Cardiac muscle cell (in vitro differentiated cells and primary cell): ENCODE measurements at regions not wholly inside any gene's neighbourhood (a gene's known extent, or its start where the extent isn't known, plus 50 kb on each side); places are given as distances from the start of the nearest gene placed in this dataset.

ENCODE experiments used
- DNase-seq, 2 donors: peaks; one replicate each; pipeline versions ENCODE4 v3.0.0 to v3.0.0-alpha.2; 2010 to 2017; ENCODE audit warnings: low read depth in 1 of 2, low spot score in 1 of 2
- H3K27ac ChIP-seq: fragments of 200-600 bp; sonication (generic); 2 replicates; pipeline ENCODE4 v1.5.1; 2016
- H3K27me3 ChIP-seq: fragments of 200-600 bp; sonication (generic); 2 replicates; pipeline ENCODE4 v1.6.0; 2016; ENCODE audit warnings: control low read depth
- H3K36me3 ChIP-seq: fragments of 200-600 bp; sonication (generic); 2 replicates; pipeline ENCODE4 v1.5.1; 2016; ENCODE audit warnings: control low read depth
- H3K4me1 ChIP-seq: fragments of 200-600 bp; sonication (generic); 2 replicates; pipeline ENCODE4 v1.8.1; 2017; ENCODE audit warnings: low read depth, mild to moderate bottlenecking, mixed run types
- H3K4me3 ChIP-seq: fragments of 200-600 bp; sonication (generic); 2 replicates; pipeline ENCODE4 v1.5.1; 2016; ENCODE audit warnings: mild to moderate bottlenecking
- H3K9me3 ChIP-seq: fragments of 200-600 bp; sonication (generic); 2 replicates; pipeline ENCODE4 v1.5.1; 2017; ENCODE audit warnings: low read depth, mild to moderate bottlenecking, control low read depth
- CTCF ChIP-seq: IDR thresholded peaks from 2 replicates; pipeline ENCODE4 v1.5.1; 2012; ENCODE audit warnings: low read depth, mild to moderate bottlenecking, low read length

GRCh38 chr4:10278071-10278470 lies 161.5 kb upstream of the WDR1 start:
- no peak for DNase-seq
- H3K36me3 ChIP-seq: no peaks in the 10 kb centered on the region
- no peak for TF ChIP-seq CTCF
- H3K27me3 ChIP-seq: no peaks in the 10 kb centered on the region
- no peak overlapping the region for H3K27ac ChIP-seq
- no peaks in the 10 kb centered on the region for H3K4me1 ChIP-seq
- H3K9me3 ChIP-seq: no peaks in the 10 kb centered on the region
- no peak overlapping the region for H3K4me3 ChIP-seq

- H3K4me3 ChIP-seq: no peak overlapping the region
- H3K27ac ChIP-seq: no peak overlapping the region
- no peaks in the 10 kb centered on the region for H3K9me3 ChIP-seq
- H3K4me1 ChIP-seq: no peaks in the 10 kb centered on the region
- TF ChIP-seq CTCF: no peak
- no peaks in the 10 kb centered on the region for H3K27me3 ChIP-seq
- DNase-seq: no peak
- no peaks in the 10 kb centered on the region for H3K36me3 ChIP-seq
Observed at GRCh38 chr4:10276152-10276551, 159.6 kb upstream of the WDR1 start.

- no peaks in the 10 kb centered on the region for H3K9me3 ChIP-seq
- H3K27me3 ChIP-seq: no peaks in the 10 kb centered on the region
- H3K27ac ChIP-seq: no peak overlapping the region
- H3K36me3 ChIP-seq: no peaks in the 10 kb centered on the region
- no peaks in the 10 kb centered on the region for H3K4me1 ChIP-seq
- DNase-seq: no peak
- H3K4me3 ChIP-seq: no peak overlapping the region
- no peak for TF ChIP-seq CTCF
Observed at GRCh38 chr4:10275696-10276095, 159.1 kb upstream of the WDR1 start.

GRCh38 chr4:10273030-10273429 lies 156.4 kb upstream of the WDR1 start:
- no peak for TF ChIP-seq CTCF

GRCh38 chr4:10272511-10272910 lies 155.9 kb upstream of the WDR1 start:
- Histone ChIP-seq H3K9me3 (no peaks in the 10 kb centered on the region), H3K4me3 (no peak overlapping the region), H3K27me3 (no peaks in the 10 kb centered on the region), H3K27ac (no peak overlapping the region), H3K4me1 (no peaks in the 10 kb centered on the region), H3K36me3 (no peaks in the 10 kb centered on the region)
- peak in 1 of 2 donors; percentile 5 for DNase-seq
- TF ChIP-seq CTCF: no peak

More at GRCh38 chr4:10273030-10273429, 156.4 kb upstream of the WDR1 start:
- peak in 1 of 2 donors; percentile 78 for DNase-seq
- no peak overlapping the region for H3K4me3 ChIP-seq
- H3K4me1 ChIP-seq: no peaks in the 10 kb centered on the region
- no peaks in the 10 kb centered on the region for H3K9me3 ChIP-seq
- no peak overlapping the region for H3K27ac ChIP-seq
- H3K27me3 ChIP-seq: no peaks in the 10 kb centered on the region
- no peaks in the 10 kb centered on the region for H3K36me3 ChIP-seq

GRCh38 chr4:10267066-10267465 lies 150.5 kb upstream of the WDR1 start:
- Histone ChIP-seq H3K36me3 (no peaks in the 10 kb centered on the region), H3K9me3 (no peaks in the 10 kb centered on the region), H3K4me1 (no peaks in the 10 kb centered on the region), H3K27me3 (no peaks in the 10 kb centered on the region), H3K4me3 (no peak overlapping the region), H3K27ac (no peak overlapping the region)
- no peak for TF ChIP-seq CTCF
- DNase-seq: no peak
